ENCODE measurements at regions not wholly inside any gene's neighbourhood (a gene's known extent, or its start where the extent isn't known, plus 50 kb on each side); places are given as distances from the start of the nearest gene placed in this dataset.
"Not testable (repeated sequence)": the region's sequence is repeated elsewhere in the genome, so short reads cannot be mapped to it uniquely, and the experiment has no call there.

DNA sequence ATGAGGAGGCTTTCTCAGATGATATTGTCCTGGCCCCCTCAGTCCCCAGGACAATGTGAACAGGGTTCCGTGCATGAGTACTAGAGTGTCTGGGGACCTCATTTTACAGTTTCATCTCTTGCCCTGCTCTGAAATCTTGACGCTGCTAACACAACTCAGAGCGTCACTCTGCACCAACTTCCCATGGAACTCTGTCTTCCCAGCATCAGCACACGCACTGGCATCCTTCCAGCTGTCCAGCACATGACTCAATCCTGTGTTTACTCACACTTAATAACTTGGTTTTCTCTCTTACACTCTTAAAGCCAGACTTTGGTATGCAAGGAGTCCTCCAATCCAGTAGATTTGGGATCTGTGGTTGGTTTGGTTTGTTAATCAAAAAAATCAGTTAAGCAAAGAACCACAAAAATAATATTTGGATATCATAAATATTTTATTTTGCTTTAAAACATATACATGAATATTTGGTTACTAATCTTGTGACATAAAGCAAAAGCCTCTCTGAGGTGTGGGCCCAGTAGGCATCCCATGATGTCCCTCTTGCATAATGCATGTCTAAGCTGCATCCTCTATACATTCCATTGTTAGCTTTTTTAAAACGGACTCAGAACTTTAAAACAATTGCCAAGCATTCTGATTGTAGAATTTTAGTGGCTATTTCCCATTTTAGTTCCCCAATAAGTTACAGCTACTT, 131.0 kb downstream of the CXCL12 start:
- Mint-ChIP-seq H3K9me3 (peaks cover 0 to 6% (median 1%) of the 10 kb centered on the region in 7 donors), H3K4me1 (no peaks in the 10 kb centered on the region), H3K27me3 (no peaks in the 10 kb centered on the region), H3K36me3 (no peaks in the 10 kb centered on the region), H3K4me3 (no peak overlapping the region), H3K27ac (no peak overlapping the region)
- no peak overlapping the region for H3K27ac ChIP-seq (ENCODE audit: insufficient read depth, low read length, poor library complexity, severe bottlenecking)
- DNase-seq, result no peak
- no peaks in the 10 kb centered on the region for H3K36me3 ChIP-seq (ENCODE audit: control insufficient read depth, insufficient read depth, low read length)
- no peaks in the 10 kb centered on the region for H3K27me3 ChIP-seq (ENCODE audit: control insufficient read depth, insufficient read depth, low read length)
- no peaks in the 10 kb centered on the region for H3K9me3 ChIP-seq (ENCODE audit: control insufficient read depth in 2 of 2, low read length in 2 of 2)
- no peak for ATAC-seq (ENCODE audit: low read depth in 2 of 2)
- H3K4me3 ChIP-seq (ENCODE audit: low read depth, low read length), result no peak overlapping the region
- H3K4me1 ChIP-seq (ENCODE audit: control insufficient read depth, insufficient read depth, low read length, poor library complexity, severe bottlenecking), result no peaks in the 10 kb centered on the region

DNA sequence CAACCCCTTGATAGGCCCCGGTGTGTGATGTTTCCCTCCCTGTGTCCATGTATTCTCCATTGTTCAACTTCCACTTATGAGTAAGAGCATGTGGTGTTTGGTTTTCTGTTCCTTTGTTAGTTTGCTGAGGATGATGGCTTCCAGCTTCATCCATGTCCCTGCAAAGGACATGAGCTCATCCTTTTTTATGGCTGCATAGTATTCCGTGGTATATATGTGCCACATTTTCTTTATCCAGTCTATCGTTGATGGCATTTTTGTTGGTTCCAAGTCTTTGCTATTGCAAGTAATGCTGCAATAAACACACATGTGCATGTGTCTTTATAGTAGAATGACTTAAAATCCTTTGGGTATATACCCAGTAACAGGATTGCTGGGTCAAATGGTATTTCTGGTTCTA, 132.3 kb downstream of the CXCL12 start:
- H3K36me3 Mint-ChIP-seq; DNase-seq; ATAC-seq (ENCODE audit: low read depth in 2 of 2); H3K4me1 ChIP-seq (ENCODE audit: control insufficient read depth, insufficient read depth, low read length, poor library complexity, severe bottlenecking); H3K36me3 ChIP-seq (ENCODE audit: control insufficient read depth, insufficient read depth, low read length); H3K9me3 ChIP-seq (ENCODE audit: control insufficient read depth in 2 of 2, low read length in 2 of 2); H3K27me3 Mint-ChIP-seq; H3K9me3 Mint-ChIP-seq; H3K4me3 ChIP-seq (ENCODE audit: low read depth, low read length); H3K4me1 Mint-ChIP-seq; H3K27ac ChIP-seq (ENCODE audit: insufficient read depth, low read length, poor library complexity, severe bottlenecking); H3K27me3 ChIP-seq (ENCODE audit: control insufficient read depth, insufficient read depth, low read length); H3K4me3 Mint-ChIP-seq; H3K27ac Mint-ChIP-seq: not testable (repeated sequence)

DNA sequence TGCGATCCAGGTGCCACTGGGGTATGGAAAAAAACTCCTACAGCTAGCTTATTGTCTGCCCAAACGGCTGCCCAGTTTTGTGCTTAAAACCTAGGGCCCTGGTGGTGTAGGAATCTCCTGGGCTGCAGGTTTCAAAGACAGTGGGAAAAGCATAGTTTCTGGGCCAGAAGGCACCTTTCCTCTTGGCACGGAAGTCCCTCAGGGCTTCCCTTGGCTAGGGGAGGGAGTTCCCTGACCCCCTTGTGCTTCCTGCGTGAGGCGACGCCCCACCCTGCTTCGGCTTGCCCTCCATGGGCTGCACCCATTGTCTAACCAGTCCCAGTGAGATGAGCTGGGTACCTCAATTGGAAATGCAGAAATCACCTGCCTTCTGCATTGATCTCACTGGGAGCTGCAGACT, 135.0 kb downstream of the CXCL12 start:
- not testable (repeated sequence) for H3K27me3 ChIP-seq (ENCODE audit: control insufficient read depth, insufficient read depth, low read length); ATAC-seq (ENCODE audit: low read depth in 2 of 2); H3K36me3 ChIP-seq (ENCODE audit: control insufficient read depth, insufficient read depth, low read length); H3K27me3 Mint-ChIP-seq; DNase-seq; H3K4me3 ChIP-seq (ENCODE audit: low read depth, low read length); H3K4me1 Mint-ChIP-seq; H3K36me3 Mint-ChIP-seq; H3K4me3 Mint-ChIP-seq; H3K27ac Mint-ChIP-seq; H3K27ac ChIP-seq (ENCODE audit: insufficient read depth, low read length, poor library complexity, severe bottlenecking); H3K4me1 ChIP-seq (ENCODE audit: control insufficient read depth, insufficient read depth, low read length, poor library complexity, severe bottlenecking); H3K9me3 ChIP-seq (ENCODE audit: control insufficient read depth in 2 of 2, low read length in 2 of 2)
- H3K9me3 Mint-ChIP-seq, result peaks cover 0 to 15% (median 7%) of the 10 kb centered on the region in 7 donors

DNA sequence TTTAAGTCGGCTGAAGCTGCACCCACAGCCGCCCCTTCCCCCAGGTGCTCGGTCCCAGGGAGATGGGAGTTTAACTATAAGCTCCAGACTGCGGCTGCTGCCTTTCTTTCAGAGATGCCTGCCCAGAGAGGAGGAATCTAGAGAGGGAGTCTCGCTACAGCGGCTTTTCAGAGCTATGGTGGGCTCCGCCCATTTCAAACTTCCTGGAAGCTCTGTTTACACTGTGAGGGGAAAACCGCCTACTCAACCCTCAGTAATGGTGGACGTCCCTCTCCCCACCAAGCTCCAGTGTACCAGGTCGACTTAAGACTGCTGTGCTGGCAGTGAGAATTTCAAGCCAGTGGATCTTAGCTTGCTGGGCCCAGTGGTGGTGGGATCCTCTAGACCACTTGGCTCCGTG, 135.4 kb downstream of the CXCL12 start:
- Histone ChIP-seq H3K27me3 (ENCODE audit: control insufficient read depth, insufficient read depth, low read length) (no peaks in the 10 kb centered on the region), H3K4me3 (ENCODE audit: low read depth, low read length) (no peak overlapping the region), H3K9me3 (ENCODE audit: control insufficient read depth in 2 of 2, low read length in 2 of 2) (no peaks in the 10 kb centered on the region), H3K27ac (ENCODE audit: insufficient read depth, low read length, poor library complexity, severe bottlenecking) (no peak overlapping the region), H3K4me1 (ENCODE audit: control insufficient read depth, insufficient read depth, low read length, poor library complexity, severe bottlenecking) (no peaks in the 10 kb centered on the region), H3K36me3 (ENCODE audit: control insufficient read depth, insufficient read depth, low read length) (no peaks in the 10 kb centered on the region)
- ATAC-seq (ENCODE audit: low read depth in 2 of 2), result no peak
- Mint-ChIP-seq H3K36me3 (no peaks in the 10 kb centered on the region), H3K4me1 (no peaks in the 10 kb centered on the region), H3K9me3 (peaks cover 0 to 15% (median 7%) of the 10 kb centered on the region in 7 donors), H3K27ac (no peak overlapping the region), H3K4me3 (no peak overlapping the region), H3K27me3 (no peaks in the 10 kb centered on the region)
- no peak for DNase-seq

DNA sequence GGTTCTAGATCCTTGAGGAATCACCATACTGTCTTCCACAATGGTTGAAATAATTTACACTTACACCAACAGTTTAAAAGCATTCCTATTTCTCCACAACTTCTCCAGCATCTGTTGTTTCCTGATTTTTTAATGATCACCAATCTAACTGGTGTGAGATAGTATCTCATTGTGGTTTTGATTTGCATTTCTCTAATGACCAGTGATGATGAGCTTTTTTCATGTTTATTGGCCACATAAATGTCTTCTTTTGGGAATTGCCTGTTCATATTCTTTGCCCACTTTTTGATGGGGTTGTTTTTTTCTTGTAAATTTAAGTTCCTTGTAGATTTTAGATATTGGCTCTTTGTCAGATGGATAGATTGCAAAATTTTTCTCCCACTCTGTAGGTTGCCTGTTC, 138.2 kb downstream of the CXCL12 start:
- H3K4me3 ChIP-seq (ENCODE audit: low read depth, low read length); H3K27ac Mint-ChIP-seq; H3K36me3 Mint-ChIP-seq; H3K27me3 ChIP-seq (ENCODE audit: control insufficient read depth, insufficient read depth, low read length); H3K4me1 Mint-ChIP-seq; DNase-seq; ATAC-seq (ENCODE audit: low read depth in 2 of 2); H3K36me3 ChIP-seq (ENCODE audit: control insufficient read depth, insufficient read depth, low read length); H3K9me3 ChIP-seq (ENCODE audit: control insufficient read depth in 2 of 2, low read length in 2 of 2); H3K4me1 ChIP-seq (ENCODE audit: control insufficient read depth, insufficient read depth, low read length, poor library complexity, severe bottlenecking); H3K4me3 Mint-ChIP-seq; H3K27me3 Mint-ChIP-seq; H3K27ac ChIP-seq (ENCODE audit: insufficient read depth, low read length, poor library complexity, severe bottlenecking): not testable (repeated sequence)
- H3K9me3 Mint-ChIP-seq, result peaks cover 0 to 15% (median 7%) of the 10 kb centered on the region in 7 donors

DNA sequence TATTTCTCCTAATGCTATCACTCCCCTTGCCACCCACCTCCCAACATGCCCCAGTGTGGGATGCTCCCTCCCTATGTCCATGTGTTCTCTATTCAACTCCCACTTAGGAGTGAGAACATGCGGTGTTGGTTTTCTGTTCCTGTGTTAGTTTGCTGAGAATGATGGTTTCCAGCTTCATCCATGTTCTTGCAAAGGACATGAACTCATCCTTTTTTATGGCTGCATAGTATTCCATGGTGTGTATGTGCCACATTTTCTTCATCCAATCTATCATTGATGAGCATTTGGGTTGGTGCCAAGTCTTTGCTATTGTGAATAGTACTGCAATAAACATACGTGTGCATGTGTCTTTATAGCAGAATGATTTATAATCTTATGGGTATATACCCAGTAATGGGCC, 138.6 kb downstream of the CXCL12 start:
- not testable (repeated sequence) for ATAC-seq (ENCODE audit: low read depth in 2 of 2); H3K27ac ChIP-seq (ENCODE audit: insufficient read depth, low read length, poor library complexity, severe bottlenecking); H3K27me3 Mint-ChIP-seq; H3K4me1 ChIP-seq (ENCODE audit: control insufficient read depth, insufficient read depth, low read length, poor library complexity, severe bottlenecking); H3K4me1 Mint-ChIP-seq; H3K9me3 ChIP-seq (ENCODE audit: control insufficient read depth in 2 of 2, low read length in 2 of 2); H3K4me3 Mint-ChIP-seq; DNase-seq; H3K4me3 ChIP-seq (ENCODE audit: low read depth, low read length); H3K27ac Mint-ChIP-seq; H3K36me3 ChIP-seq (ENCODE audit: control insufficient read depth, insufficient read depth, low read length); H3K36me3 Mint-ChIP-seq; H3K27me3 ChIP-seq (ENCODE audit: control insufficient read depth, insufficient read depth, low read length)
- peaks cover 0 to 15% (median 7%) of the 10 kb centered on the region in 7 donors for H3K9me3 Mint-ChIP-seq

DNA sequence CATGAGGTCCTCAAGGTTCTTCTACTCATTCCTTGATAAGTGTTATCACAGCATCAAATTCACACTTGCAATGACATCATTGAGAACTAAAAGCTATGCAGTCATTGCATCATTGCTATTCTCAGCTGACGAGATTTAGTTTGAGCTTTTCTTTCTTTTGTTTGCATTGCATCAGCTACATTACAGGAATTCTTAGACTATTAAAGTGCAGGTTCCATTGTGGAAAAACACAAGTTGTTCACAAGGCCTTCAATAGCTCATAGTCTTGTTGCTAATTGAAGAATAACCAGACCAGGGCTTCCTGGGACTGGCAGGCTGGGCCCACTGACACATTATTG, 139.3 kb downstream of the CXCL12 start:
- Histone ChIP-seq H3K4me3 (ENCODE audit: low read depth, low read length) (no peak overlapping the region), H3K9me3 (ENCODE audit: control insufficient read depth in 2 of 2, low read length in 2 of 2) (no peaks in the 10 kb centered on the region), H3K27ac (ENCODE audit: insufficient read depth, low read length, poor library complexity, severe bottlenecking) (no peak overlapping the region), H3K27me3 (ENCODE audit: control insufficient read depth, insufficient read depth, low read length) (no peaks in the 10 kb centered on the region), H3K4me1 (ENCODE audit: control insufficient read depth, insufficient read depth, low read length, poor library complexity, severe bottlenecking) (no peaks in the 10 kb centered on the region), H3K36me3 (ENCODE audit: control insufficient read depth, insufficient read depth, low read length) (no peaks in the 10 kb centered on the region)
- H3K4me3 Mint-ChIP-seq, result no peak overlapping the region
- no peaks in the 10 kb centered on the region for H3K27me3 Mint-ChIP-seq
- DNase-seq, result no peak
- H3K27ac Mint-ChIP-seq, result no peak overlapping the region
- no peaks in the 10 kb centered on the region for H3K4me1 Mint-ChIP-seq
- no peak for ATAC-seq (ENCODE audit: low read depth in 2 of 2)
- peaks cover 5% of the 10 kb centered on the region for H3K36me3 Mint-ChIP-seq
- H3K9me3 Mint-ChIP-seq, result peaks cover 0 to 15% (median 7%) of the 10 kb centered on the region in 7 donors

DNA sequence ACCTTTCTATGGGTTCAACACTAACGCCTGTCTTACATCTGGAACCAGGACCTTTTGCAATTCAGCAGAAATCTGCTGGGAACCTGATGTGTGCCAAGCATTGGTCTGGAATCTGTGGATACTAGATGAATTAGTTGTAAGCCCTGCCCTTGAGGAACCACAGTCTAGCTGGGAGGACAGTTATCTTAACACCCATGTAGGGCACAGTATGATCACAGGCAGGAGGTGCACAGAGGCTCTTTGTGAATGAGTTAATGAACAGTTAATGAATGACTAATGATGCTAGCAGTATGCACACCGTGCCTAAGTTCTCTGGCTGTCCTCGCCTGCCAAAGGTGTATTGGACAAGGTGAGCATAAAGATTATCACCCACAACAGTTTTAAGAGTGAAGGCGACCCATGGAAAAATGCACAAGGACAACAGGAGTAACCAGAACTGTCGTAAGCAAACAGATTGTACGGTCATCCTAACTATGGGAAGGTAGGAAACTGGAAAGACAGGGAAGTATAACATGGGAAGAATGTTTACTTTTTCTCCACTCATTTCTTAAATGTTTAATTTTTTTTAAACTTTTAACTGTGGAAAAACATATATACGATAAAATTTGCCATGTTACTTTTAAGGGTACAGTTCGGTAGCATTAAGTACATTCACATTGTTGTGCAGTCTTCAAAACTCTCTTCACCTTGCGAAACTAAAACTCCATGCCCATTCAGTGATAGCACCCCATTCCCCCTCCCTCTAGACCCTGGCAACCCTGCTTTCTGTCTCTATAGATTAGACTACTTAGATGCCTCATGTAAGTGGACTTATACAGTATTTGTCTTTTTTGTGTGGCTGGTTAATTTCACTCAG, 139.9 kb downstream of the CXCL12 start:
- no peak overlapping the region for H3K4me3 Mint-ChIP-seq

More for the DNA sequence above, 139.9 kb downstream of the CXCL12 start:
- Histone ChIP-seq H3K27me3 (ENCODE audit: control insufficient read depth, insufficient read depth, low read length) (no peaks in the 10 kb centered on the region), H3K4me1 (ENCODE audit: control insufficient read depth, insufficient read depth, low read length, poor library complexity, severe bottlenecking) (no peaks in the 10 kb centered on the region), H3K4me3 (ENCODE audit: low read depth, low read length) (no peak overlapping the region), H3K9me3 (ENCODE audit: control insufficient read depth in 2 of 2, low read length in 2 of 2) (no peaks in the 10 kb centered on the region), H3K27ac (ENCODE audit: insufficient read depth, low read length, poor library complexity, severe bottlenecking) (no peak overlapping the region), H3K36me3 (ENCODE audit: control insufficient read depth, insufficient read depth, low read length) (no peaks in the 10 kb centered on the region)
- H3K27me3 Mint-ChIP-seq, result no peaks in the 10 kb centered on the region
- peaks cover 0 to 16% (median 7%) of the 10 kb centered on the region in 7 donors for H3K9me3 Mint-ChIP-seq
- peaks cover 5% of the 10 kb centered on the region for H3K36me3 Mint-ChIP-seq
- no peak for ATAC-seq (ENCODE audit: low read depth in 2 of 2)
- H3K27ac Mint-ChIP-seq, result no peak overlapping the region
- no peak for DNase-seq
- no peaks in the 10 kb centered on the region for H3K4me1 Mint-ChIP-seq
